HT1080 (cell line): ENCODE measurements at regions not wholly inside any gene's neighbourhood (a gene's known extent, or its start where the extent isn't known, plus 50 kb on each side); places are given as distances from the start of the nearest gene placed in this dataset.

Experiments
- DNase-seq: peaks from one replicate; pipeline ENCODE4 v3.0.0-alpha.2; 2015; ENCODE audit warnings: low read depth

GRCh38 chr20:24897974-24898373 is 51.1 kb upstream of the CST7 start:
- DNase-seq, result no peak

GRCh38 chr20:24899153-24899552 is 49.9 kb upstream of the CST7 start:
- no peak for DNase-seq
